B cell (primary cell): ENCODE measurements at regions not wholly inside any gene's neighbourhood (a gene's known extent, or its start where the extent isn't known, plus 50 kb on each side); places are given as distances from the start of the nearest gene placed in this dataset.

Experiments
- EZH2 ChIP-seq: IDR thresholded peaks from 2 replicates; pipeline ENCODE4 v1.6.1; 2012; ENCODE audit warnings: borderline replicate concordance, low read depth, mild to moderate bottlenecking, moderate library complexity, low read length; ENCODE audit not compliant: insufficient read depth, poor library complexity, severe bottlenecking
- TF ChIP-seq, protein P1 (sequence below): fragments of 200-600 bp; IDR thresholded peaks from one replicate; pipeline ENCODE4 v1.8.0; 2022; ENCODE audit warnings: antibody characterized with exemption, mild to moderate bottlenecking

DNA sequence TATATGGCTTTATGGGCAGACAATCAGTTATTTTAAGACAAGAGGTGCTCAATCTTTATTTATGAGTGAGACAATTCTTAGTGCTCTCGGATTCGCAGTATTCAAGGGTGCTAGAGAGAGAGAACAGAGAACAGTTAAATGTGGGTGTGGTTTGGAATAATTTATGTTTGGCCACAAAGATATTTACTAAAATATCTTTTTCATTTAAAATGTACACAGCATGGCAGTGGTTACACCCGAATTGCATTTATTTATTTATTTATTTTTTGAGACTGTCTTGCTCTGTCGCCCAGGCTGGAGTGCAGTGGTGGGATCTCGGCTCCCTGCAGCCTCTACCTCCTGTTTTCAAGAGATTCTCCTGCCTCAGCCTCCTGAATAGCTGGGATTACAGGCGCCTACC, 109.2 kb downstream of the CDCA7 start:
- TF ChIP-seq, protein P1, sequence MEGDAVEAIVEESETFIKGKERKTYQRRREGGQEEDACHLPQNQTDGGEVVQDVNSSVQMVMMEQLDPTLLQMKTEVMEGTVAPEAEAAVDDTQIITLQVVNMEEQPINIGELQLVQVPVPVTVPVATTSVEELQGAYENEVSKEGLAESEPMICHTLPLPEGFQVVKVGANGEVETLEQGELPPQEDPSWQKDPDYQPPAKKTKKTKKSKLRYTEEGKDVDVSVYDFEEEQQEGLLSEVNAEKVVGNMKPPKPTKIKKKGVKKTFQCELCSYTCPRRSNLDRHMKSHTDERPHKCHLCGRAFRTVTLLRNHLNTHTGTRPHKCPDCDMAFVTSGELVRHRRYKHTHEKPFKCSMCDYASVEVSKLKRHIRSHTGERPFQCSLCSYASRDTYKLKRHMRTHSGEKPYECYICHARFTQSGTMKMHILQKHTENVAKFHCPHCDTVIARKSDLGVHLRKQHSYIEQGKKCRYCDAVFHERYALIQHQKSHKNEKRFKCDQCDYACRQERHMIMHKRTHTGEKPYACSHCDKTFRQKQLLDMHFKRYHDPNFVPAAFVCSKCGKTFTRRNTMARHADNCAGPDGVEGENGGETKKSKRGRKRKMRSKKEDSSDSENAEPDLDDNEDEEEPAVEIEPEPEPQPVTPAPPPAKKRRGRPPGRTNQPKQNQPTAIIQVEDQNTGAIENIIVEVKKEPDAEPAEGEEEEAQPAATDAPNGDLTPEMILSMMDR, result no peak
- TF ChIP-seq EZH2, result no peak
